Left kidney (tissue), 1 donor: ENCODE measurements at regions not wholly inside any gene's neighbourhood (a gene's known extent, or its start where the extent isn't known, plus 50 kb on each side); places are given as distances from the start of the nearest gene placed in this dataset.
"Not testable (repeated sequence)": the region's sequence is repeated elsewhere in the genome, so short reads cannot be mapped to it uniquely, and the experiment has no call there.

Experiments used
- DNase-seq: peaks from one replicate; pipeline ENCODE4 v3.0.0-alpha.2; 2013

GRCh38 chr11:49499117-49499516 lies 290.7 kb upstream of the FOLH1 start:
- DNase-seq: no peak

GRCh38 chr11:49505231-49505630 lies 296.8 kb upstream of the FOLH1 start:
- no peak for DNase-seq

GRCh38 chr11:49526240-49526829 lies 317.9 kb upstream of the FOLH1 start:
- peak; percentile 0 for DNase-seq

DNA sequence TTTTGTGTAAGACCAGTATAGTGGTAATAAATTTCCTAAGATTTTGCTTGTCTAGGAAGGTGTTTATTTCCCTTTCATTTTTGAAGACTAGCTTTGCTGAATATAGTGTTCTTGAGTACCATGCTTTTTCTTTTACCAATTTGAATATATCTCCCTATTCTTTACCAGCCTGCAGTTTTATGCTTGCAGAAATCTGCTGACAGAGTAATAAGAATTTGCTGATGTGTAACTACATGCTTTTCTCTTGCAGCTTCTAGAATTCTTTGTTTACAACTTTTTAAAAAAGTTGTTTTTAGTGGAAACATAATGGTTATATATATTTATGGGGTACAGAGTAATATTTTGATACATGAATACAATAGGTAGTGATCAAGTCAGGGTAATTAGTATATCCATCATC lies 324.8 kb upstream of the FOLH1 start:
- no peak for DNase-seq

DNA sequence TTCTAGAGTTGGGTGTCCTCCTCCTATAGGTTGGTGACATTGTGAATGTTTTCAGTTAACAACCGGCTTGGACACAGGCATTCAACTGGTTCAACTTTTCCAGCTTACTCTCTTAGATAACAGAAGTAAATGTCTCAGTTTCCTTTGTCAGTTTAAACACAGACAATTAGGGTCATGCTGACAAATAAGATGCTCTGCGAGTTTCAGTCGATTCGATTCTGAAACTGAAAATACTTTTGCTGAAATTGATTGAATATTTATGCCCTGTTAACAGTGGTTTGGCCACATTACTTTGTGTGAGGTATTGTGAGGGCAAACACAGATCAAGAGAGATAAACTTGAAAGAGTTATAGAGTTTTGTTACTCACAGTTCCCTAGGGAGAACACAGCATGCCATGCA lies 330.5 kb upstream of the FOLH1 start:
- not testable (repeated sequence) for DNase-seq

DNA sequence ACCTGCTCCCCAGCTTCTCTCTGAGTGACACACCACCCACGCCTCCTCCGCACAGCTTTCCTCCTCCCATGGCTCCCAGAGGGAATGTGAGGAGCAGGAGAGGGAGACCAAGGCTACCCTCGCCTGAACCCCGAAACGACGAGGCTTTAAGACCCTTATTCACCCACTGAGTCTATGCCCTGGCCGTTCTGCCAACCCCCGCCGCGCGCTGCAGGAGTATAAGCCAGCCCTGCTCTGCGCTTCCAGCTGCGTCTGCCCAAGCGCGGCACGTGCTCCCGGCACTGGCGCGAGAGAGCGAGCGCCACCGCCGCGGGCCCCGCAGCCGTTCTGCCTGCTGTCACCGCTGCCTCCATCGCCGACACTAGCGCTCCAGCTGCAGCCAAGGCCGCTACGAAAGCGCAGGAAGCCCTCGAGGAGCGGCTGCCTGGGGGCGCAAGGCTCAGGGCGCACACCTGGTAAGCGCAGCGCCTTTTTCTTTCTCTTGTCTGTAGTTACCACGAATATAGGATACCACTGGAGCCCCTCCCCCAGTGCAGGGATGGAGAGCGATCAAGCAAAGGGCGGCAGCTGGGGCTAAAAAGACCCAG lies 350.0 kb upstream of the FOLH1 start:
- DNase-seq: not testable (repeated sequence)

- DNase-seq: not testable (repeated sequence)
Measured at GRCh38 chr11:49560593-49560992, 352.2 kb upstream of the FOLH1 start.

- DNase-seq: not testable (repeated sequence)
Measured at GRCh38 chr11:49561240-49561880, 353.0 kb upstream of the FOLH1 start.

- not testable (repeated sequence) for DNase-seq
Measured at GRCh38 chr11:49562262-49562661, 353.9 kb upstream of the FOLH1 start.

DNA sequence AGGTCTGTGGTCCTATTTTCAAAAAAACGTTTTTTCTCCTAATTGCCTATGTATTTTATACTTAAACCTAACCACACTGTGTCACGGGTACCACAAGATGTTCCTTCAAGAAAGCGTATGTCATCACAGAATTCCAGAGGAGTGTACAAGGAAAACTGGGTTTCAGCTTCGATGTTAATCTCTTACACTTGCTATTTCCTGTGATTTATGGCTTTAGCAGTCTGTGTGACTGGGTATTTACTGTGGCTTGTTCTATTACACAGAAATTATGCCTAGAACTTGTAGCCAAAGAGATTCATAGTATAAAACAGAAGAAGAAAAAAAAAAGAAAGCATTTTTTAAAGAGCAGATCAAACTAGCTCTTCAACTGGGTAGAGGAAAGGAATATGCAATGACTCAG lies 371.1 kb upstream of the FOLH1 start:
- not testable (repeated sequence) for DNase-seq

DNA sequence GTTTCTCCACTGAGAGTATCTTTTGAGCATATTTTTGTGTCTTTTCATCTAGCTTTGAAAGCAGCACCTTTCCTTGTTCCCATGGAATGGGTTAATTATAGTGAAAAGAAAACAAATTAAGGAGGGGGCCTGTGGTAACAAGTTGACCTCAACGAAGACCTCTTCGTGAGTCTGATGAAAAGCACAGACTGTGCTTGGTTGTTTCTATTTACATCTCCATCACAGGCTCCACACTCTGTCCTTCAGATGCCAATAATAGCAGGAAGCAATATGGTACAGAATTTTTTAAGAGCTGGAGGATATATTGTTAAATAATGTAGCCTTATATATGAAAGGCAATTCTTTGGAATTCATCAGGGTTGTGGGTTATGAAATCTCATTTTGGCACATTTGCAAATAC lies 366.7 kb upstream of the OR4C13 start:
- DNase-seq: not testable (repeated sequence)

DNA sequence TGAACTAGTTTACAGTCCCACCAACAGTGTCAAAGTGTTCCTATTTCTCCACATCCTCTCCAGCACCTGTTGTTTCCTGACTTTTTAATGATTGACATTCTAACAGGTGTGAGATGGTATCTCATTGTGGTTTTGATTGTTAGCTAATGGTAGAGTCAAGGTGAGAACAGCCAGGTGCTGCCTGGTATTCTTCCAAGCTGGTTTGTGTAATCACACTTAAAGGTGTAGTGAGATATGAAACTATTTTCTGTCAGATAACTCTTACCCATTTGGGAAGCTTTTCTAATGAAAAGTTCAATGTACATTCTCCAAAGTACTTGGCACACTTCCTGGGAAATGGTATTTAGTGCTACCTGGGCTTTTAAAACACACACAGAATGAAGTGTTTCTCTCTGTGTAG lies 343.3 kb upstream of the OR4C13 start:
- DNase-seq: not testable (repeated sequence)

GRCh38 chr11:49623872-49624271 lies 328.3 kb upstream of the OR4C13 start:
- DNase-seq: not testable (repeated sequence)

DNA sequence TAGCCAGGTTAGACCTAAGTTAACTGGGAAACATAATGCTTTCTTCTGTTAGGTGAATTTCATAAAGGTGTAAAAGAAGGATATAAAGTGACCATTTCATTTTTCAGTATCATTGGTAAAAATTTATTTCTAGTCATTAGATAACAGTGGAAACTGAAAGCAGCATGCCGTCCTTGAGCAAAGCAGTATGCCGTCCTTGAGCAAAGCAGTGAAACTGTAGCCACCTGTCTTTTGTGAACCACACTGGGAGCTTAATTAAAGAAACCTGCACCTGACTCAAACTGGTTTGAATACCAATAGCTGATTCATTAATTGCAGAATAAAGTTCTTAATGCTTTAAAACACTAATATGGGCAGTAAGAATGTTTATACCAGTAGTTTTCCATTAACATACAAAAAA lies 281.5 kb upstream of the OR4C13 start:
- DNase-seq: not testable (repeated sequence)

DNA sequence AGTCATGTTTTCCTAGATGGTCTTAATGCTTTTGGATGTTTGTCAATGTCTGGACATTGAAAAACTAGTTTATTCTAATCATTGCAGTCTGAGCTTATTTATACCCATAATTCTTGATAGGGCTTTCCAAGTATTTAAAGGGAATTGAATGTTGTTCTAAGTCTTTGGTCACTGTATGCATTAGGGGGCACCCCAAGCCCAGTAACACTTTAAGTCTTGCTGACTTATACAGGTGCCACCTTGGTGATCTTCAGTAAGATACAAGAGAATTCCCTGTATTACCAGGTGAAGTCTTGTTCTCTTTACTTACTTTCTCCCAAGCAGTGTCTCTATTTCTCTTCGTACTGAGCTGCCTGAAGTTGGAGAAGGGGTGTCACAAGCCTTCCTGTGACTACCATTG lies 250.1 kb upstream of the OR4C13 start:
- not testable (repeated sequence) for DNase-seq

DNA sequence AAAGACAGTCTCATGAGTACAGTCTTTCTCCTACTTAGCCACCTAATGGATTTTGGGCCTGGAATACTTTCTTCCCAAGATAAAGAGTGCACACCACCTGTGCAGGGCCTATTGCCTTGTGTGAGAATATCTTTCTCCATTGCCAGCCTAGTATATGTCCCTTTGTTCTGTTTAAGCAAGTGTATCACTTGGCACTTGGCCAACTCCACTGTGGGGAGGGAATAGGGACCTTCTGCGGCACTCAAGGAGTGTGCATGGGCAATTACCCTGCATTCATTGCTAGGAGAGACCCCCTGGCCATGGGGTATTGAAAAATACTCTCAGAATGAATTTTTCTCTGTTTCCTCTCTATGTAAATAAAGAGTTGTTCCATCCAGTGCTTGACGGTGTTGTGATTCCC lies 201.7 kb upstream of the OR4C13 start:
- not testable (repeated sequence) for DNase-seq

GRCh38 chr11:49750960-49751359 lies 201.2 kb upstream of the OR4C13 start:
- DNase-seq: not testable (repeated sequence)

- DNase-seq: not testable (repeated sequence)
Measured at GRCh38 chr11:49780791-49781190, 171.4 kb upstream of the OR4C13 start.

DNA sequence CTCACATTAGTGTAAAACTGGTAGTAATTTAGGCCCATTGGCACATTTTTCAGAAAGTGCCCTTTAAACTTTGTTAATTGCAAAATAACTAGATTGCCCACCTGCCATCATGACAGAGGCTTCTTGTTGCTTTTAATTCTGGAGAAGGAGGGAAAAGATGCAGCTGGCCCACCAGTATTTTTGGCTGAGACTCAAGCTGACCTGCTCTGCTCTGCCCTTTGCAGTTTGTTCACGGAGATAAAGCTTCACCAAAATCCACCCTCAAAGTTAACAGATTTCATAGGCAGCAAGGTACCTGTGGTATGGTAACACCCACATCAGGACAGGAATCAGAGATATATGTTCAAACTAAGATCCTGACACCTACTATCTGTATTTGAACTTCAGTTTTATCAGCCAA lies 170.2 kb upstream of the OR4C13 start:
- DNase-seq: not testable (repeated sequence)

- DNase-seq: not testable (repeated sequence)
Measured at GRCh38 chr11:49783841-49784240, 168.3 kb upstream of the OR4C13 start.

DNA sequence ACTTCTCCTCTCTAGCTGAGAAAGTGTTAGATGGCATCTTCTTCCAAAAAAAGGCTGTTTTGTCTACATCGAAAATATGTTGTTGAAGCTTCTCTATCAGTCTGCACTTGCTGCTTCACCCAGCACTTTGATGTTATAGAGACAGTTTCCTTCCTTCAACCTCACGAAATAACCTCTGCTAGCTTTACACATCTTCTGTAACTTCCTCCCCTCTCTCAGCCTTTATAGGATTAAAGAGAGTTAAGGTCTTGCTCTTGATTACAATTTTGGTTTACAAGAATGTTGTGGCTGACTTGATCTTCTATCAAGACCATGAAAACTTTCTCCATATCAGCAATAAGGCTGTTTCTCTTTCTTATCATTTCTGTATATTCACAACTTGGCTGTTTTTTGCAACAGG lies 162.4 kb upstream of the OR4C13 start:
- DNase-seq: not testable (repeated sequence)

- DNase-seq: not testable (repeated sequence)
Measured at GRCh38 chr11:49798206-49798837, 153.9 kb upstream of the OR4C13 start.
